ENCODE measurements at regions not wholly inside any gene's neighbourhood (a gene's known extent, or its start where the extent isn't known, plus 50 kb on each side); places are given as distances from the start of the nearest gene placed in this dataset.

DNA sequence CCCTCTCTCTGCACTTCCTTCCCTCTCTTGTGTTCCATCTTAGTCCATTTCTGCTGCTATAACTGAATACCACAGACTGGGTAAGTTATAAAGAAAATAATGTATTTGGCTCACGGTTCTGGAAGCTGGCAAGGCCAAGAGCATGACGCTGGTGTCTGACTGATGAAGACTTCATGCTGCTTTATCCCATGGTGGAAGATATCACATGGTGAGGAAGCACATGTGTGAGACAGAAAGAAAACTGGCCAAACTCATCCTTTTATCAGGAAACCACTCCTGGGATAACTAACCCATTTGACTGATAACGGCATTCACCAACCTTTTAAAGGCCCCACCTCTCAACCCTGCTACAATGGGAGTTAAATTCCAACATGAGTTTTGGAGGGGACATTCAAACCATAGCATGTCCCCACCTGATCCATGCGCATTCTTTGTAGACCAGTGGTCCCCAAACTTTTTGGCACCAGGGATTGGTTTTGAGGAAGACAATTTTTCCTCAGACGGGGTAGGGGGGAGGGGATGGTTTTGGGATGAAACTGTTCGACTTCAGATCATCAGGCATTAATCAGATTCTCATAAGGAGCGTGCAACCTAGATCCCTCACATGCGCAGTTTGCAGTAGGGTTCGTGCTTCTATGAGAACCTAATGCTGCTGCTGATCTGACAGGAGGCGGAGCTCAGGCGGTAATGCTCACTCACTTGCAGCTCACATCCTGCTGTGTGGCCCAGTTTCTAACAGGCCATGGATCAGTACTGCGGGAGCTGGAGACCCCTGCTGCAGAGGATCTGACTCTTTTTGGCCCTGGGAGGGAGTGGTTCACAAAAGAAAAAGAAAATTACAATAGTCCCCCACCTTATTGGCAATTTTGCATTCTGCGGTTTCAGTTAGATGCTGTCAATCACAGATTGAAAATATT, 61.6 kb upstream of the SMOX start (continued):
- TF ChIP-seq CHD1 (IDR thresholded peaks at IDR 0.05; ENCODE audit: low read depth, low read length) (no peak), RCOR1 (IDR thresholded peaks at IDR 0.05; ENCODE audit: insufficient replicate concordance, low read length) (no peak)

- Histone ChIP-seq H3K27ac (ENCODE audit: insufficient read depth, low read length) (no peak overlapping the region), H3K9me1 (ENCODE audit: insufficient read depth, low read length) (peaks cover 23% of the 10 kb centered on the region), H3K79me1 (ENCODE audit: low read depth in 1 of 2, low read length in 2 of 2) (peaks cover 5 to 26% of the 10 kb centered on the region in 2 experiments; a peak in 3 of 4 replicates), H3K18ac (ENCODE audit: low read depth, low read length) (no peak overlapping the region), H3K9ac (ENCODE audit: low read depth, low read length) (no peak overlapping the region), H3K4me3 (ENCODE audit: insufficient read depth, low read depth, low read length) (no peak overlapping the region), H3K9me3 (ENCODE audit: control insufficient read depth, insufficient read depth, low read length) (no peaks in the 10 kb centered on the region), H3K23ac (ENCODE audit: low read depth, low read length) (peak overlapping the region; percentile 79), H2BK5ac (ENCODE audit: low read depth, low read length, poor library complexity, severe bottlenecking) (peak overlapping the region; percentile 22), H2AK9ac (replicated peaks; ENCODE audit: low read depth, low read length, poor library complexity) (no peak overlapping the region), H4K5ac (ENCODE audit: low read depth, low read length) (peak overlapping the region; percentile 19; the same call in 1 of the 2 replicates), H2AFZ (replicated peaks; ENCODE audit: low read length, poor library complexity) (no peak overlapping the region), H4K91ac (ENCODE audit: insufficient read depth, low read depth, low read length) (peak overlapping the region; percentile 73), H2BK15ac (ENCODE audit: low read depth, low read length) (peak overlapping the region; percentile 97; the same call in 2 of the 3 replicates), H4K8ac (ENCODE audit: low read depth in 2 of 2, low read length in 2 of 2) (peak overlapping the region; percentile 34 to 75; a peak in 2 of 4 replicates), H2AK5ac (ENCODE audit: low read depth, low read length) (peak overlapping the region; percentile 92; the same call in 1 of the 2 replicates), H3K14ac (replicated peaks; ENCODE audit: low read depth, low read length) (peak overlapping the region; percentile 89), H3K4ac (ENCODE audit: low read depth, low read length) (peak overlapping the region; percentile 50; the same call in 1 of the 2 replicates), H3K56ac (ENCODE audit: extremely low read depth, insufficient read depth, low read length) (0 out of 2 replicates have a peak overlapping the region, but pooled peaks have one; percentile 16), H3K36me3 (ENCODE audit: control insufficient read depth, insufficient read depth, low read length) (no peaks in the 10 kb centered on the region), H2BK20ac (ENCODE audit: low read depth, low read length) (peak overlapping the region; percentile 92; the same call in 1 of the 2 replicates), H3K4me2 (ENCODE audit: low read depth, low read length) (no peak overlapping the region), H2BK120ac (ENCODE audit: low read depth, low read length) (peak overlapping the region; percentile 99), H3K27me3 (ENCODE audit: control insufficient read depth, insufficient read depth, low read length) (no peaks in the 10 kb centered on the region), H3K4me1 (ENCODE audit: control insufficient read depth, insufficient read depth, low read length) (peaks cover 22% of the 10 kb centered on the region), H4K20me1 (ENCODE audit: insufficient read depth, low read length) (peaks cover 3% of the 10 kb centered on the region; the same call in 1 of the 2 replicates)
- CTCF ChIA-PET = interaction anchor here (0.9 to 1.3 kb wide), 6 partner anchors 12 to 198 kb away, joined by 3 to 6 read pairs (median 4); no protein-coding TSS in a partner anchor
- dilution Hi-C loops (cut with HindIII; ENCODE audit: low sequenced_read_pairs, unreplicated experiment) = loop anchor here (10.0 kb wide), 1 partner anchor 60 kb away; no protein-coding TSS in a partner anchor
- POLR2A ChIA-PET (ENCODE audit: unreplicated experiment) = no interaction called here
- DNase-seq = no peak
- no peak for ATAC-seq (ENCODE audit: low read depth)
- 100% methylated on average over 2 of the region's 4 CpGs; no CpG with 5 or more reads in 1 of the 2 experiments for WGBS, 2 experiments (ENCODE audit: extremely low coverage in 2 of 2, insufficient read length in 1 of 2)
- BruUV-seq (replicated peaks) = no TSS peak
- intact Hi-C loops (cut with micrococcal nuclease) = loop anchor here (1.0 to 10.0 kb wide), 4 partner anchors 70 to 410 kb away; partner anchors contain the start of gene PANK2
- in situ Hi-C loops (cut with MboI; ENCODE audit: low sequenced_read_pairs) = loop anchor here (10.0 kb wide), 2 partner anchors 190 to 300 kb away; partner anchors contain the start of genes CENPB and SPEF1
- TF ChIP-seq BHLHE40 (IDR thresholded peaks at IDR 0.05; ENCODE audit: low read depth, low read length) (no peak), NFE2L2 (IDR thresholded peaks at IDR 0.05; ENCODE audit: low read depth, low read length) (no peak), USF2 (IDR thresholded peaks at IDR 0.05; ENCODE audit: low read depth, low read length) (no peak), RAD21 (IDR thresholded peaks at IDR 0.05; ENCODE audit: low read length) (no peak), MAZ (IDR thresholded peaks at IDR 0.05; ENCODE audit: borderline replicate concordance, low read depth, low read length) (no peak), CHD1 (IDR thresholded peaks at IDR 0.05; ENCODE audit: low read depth, low read length) (no peak), MXI1 (IDR thresholded peaks at IDR 0.05; ENCODE audit: borderline replicate concordance, low read depth, low read length) (no peak), POLR2A (IDR thresholded peaks at IDR 0.05; ENCODE audit: low read depth, low read length) (no peak)
- TF ChIP-seq, protein P1, sequence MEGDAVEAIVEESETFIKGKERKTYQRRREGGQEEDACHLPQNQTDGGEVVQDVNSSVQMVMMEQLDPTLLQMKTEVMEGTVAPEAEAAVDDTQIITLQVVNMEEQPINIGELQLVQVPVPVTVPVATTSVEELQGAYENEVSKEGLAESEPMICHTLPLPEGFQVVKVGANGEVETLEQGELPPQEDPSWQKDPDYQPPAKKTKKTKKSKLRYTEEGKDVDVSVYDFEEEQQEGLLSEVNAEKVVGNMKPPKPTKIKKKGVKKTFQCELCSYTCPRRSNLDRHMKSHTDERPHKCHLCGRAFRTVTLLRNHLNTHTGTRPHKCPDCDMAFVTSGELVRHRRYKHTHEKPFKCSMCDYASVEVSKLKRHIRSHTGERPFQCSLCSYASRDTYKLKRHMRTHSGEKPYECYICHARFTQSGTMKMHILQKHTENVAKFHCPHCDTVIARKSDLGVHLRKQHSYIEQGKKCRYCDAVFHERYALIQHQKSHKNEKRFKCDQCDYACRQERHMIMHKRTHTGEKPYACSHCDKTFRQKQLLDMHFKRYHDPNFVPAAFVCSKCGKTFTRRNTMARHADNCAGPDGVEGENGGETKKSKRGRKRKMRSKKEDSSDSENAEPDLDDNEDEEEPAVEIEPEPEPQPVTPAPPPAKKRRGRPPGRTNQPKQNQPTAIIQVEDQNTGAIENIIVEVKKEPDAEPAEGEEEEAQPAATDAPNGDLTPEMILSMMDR (conservative IDR thresholded peaks at IDR 0.05; ENCODE audit: low read depth, low read length) = no peak
Observed at GRCh38 chr20:4084721-4085120, 63.9 kb upstream of the SMOX start.
